GM18867 (cell line): ENCODE measurements at regions not wholly inside any gene's neighbourhood (a gene's known extent, or its start where the extent isn't known, plus 50 kb on each side); places are given as distances from the start of the nearest gene placed in this dataset.
"Not testable (repeated sequence)": the region's sequence is repeated elsewhere in the genome, so short reads cannot be mapped to it uniquely, and the experiment has no call there.

ENCODE experiments used
- ATAC-seq: cut with Tn5 transposase; IDR thresholded peaks from one replicate; pipeline ENCODE4 v1.9.1; 2021; ENCODE audit warnings: mild to moderate bottlenecking, moderate library complexity; ENCODE audit not compliant: unreplicated experiment

DNA sequence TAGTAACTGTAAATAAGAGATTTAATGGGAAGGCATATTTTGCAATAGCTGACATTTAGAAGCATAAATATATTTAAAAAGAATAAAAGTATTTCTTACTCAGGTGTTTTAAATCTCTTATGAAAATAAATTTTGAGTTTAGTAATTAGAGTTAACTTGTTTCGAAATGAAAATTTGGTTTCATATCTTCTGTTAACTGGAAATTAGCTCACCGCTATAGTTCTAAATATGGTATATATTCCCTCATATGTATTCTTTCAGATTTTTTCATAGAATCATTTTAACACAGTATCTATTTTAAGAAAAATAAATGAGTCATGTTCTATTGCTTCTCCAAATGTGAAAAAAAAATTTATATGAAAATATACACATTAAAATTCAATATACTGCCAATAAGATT, 434.1 kb downstream of the DTWD2 start:
- ATAC-seq: no peak

DNA sequence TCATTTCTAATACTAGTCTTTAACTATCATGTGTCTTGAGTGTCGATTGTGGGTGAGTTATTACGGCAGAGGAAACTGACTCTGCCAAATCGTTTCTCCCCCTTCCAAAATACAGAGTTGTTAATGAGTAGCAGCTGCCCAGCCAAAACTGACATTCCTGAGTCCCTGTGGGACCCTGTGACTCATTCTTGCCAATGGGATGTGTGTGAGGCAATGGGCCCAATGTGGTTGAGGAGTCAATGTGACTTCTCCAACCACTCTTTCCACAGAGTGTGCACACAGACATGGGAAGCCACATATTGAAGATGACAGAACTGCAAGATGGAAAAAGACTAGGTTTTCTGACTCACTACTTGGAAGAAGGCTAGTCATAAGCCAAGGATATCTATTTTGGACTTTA, 434.7 kb downstream of the DTWD2 start:
- no peak for ATAC-seq

DNA sequence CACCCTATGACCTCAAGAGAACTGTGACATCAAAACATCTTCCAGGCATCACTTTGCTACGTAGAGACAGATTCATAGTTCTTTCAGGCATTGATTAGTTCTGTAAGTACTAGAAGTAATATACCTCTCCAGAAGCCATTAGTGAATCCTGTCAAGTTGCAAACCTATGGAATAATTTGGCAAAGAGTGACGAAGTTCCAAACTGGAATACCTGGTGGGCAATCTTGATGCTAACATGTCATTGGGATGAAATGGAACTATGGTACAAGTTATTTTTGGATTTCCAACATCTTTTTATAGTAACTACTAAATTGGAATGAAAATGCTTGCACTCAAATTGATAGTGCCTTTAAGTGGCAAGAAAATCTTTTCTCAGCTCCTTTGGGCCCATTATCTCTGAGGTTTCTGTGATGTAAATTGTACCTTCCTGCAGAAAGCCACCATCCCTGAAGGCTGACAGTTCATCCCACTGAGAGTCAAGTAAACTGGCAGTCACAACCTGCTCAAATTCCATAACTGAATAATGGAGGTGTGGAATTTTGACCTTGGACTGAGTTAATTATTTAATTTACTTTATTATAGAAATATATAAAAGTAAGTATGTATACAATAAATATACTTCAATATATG, 435.5 kb downstream of the DTWD2 start:
- ATAC-seq: no peak

DNA sequence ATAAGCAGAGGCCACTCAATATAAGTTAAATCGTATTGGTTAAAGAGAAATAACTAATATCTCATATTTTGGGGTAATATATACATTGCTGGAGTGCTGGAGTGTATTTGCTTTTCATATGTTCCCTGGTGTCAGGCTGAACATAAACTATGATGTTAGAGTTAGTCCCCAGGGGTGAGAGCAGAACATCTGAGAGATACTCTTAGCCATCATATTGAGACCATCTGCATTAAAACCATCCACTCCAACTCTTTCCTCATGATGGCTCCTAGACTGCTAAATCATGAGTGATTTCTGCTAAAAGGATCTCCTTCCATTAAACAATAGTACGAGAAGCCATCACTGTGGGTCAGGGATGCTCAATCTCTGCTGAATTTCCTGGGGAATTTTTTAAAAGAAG, 436.2 kb downstream of the DTWD2 start:
- no peak for ATAC-seq

DNA sequence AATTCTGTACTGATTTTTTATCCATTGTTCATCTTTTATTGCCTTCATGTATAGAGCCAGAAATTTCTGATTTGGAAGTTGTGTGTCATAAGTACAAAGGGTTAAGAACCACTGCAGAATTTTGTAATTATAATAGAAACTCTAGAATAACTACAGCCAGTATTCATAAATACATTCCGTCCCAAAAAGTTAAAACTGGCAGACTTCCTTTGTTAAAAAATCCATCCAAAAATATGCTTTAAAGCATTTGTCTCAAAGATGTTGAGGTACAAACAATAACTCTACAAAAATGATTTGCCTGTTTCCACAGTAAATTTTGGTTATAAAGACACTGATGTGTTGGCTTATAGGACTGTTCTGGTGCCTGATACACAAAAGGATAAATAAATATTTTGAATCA, 436.6 kb downstream of the DTWD2 start:
- ATAC-seq: no peak

DNA sequence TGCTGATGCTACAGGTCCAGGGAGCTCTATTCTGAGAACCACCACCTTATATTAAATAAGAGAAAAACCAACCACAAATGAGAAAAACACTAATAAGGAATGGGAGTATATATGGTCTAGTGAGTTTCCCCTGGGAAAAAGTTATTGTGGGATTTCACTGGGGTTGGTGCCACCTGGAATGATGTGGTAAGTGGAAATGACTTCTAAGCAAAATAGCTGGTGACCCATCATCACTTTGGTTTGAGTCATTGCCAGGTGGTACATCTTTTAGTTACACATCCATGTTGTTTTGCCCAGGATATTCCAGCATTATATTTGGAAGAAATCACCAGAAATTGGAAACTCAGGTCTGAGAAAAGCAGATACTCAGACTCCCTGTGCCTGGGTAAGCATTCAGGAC, 437.3 kb downstream of the DTWD2 start:
- ATAC-seq: no peak

DNA sequence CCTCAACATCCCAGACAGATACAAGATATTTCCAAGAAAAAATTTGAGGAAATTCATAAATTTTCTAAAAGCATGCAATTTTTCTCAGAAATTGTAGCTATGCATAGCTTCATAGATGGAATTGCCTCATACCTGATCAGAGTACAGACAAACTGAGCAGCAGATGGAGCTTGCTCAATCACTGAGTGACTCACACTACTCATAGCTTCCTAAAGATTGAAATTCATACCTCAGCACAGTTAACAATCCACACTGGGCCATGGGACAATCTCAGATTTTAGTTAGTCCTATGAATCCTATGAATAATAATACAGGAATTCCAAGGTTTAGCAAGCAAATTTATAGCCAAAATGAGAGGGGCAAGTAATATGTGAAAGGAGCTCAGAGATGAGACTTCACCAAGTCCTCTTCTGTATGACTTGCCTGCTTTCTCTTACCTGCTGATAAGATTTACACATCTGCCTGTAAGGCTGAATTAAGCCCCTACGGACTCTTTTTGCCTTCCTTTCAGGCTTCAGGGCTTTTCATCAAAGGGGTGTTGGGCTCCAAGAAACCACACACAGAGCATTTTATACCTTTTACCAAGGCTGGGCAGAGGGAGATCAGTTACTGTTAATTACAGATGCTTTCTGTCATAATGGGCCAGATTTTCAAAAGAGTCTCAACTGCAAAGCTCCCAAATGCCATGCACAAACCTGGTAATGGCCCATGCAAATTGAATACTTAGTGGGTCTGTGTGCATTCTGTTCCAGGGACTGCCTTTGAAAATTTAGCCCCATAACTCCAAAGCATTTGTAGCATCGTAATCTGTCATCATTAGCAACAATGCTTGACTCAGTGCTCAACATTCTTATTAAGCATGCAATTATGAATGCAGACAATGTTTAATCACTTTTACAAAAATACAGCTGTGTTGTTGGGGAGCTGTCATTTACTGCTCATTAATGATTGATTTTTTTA, 439.3 kb downstream of the DTWD2 start:
- ATAC-seq: no peak

DNA sequence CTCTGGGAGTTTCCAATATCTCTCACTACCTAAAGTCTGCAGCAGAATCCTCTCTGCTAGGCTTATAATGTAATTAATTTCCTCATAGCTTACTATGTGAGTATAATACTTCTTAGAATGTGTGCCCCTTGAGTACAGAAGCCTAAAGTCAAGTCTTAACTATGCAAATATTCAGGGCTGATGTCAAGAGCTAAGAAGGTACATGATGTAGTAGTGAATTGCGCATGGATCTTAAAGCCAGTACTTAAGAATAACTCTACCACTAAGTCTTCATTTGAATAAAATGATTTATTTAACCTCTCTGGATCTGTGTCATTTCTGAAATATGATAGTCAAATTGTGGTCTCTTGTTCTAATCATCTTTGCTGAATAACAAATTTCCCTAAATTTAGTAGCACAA, 442.9 kb downstream of the DTWD2 start:
- no peak for ATAC-seq

DNA sequence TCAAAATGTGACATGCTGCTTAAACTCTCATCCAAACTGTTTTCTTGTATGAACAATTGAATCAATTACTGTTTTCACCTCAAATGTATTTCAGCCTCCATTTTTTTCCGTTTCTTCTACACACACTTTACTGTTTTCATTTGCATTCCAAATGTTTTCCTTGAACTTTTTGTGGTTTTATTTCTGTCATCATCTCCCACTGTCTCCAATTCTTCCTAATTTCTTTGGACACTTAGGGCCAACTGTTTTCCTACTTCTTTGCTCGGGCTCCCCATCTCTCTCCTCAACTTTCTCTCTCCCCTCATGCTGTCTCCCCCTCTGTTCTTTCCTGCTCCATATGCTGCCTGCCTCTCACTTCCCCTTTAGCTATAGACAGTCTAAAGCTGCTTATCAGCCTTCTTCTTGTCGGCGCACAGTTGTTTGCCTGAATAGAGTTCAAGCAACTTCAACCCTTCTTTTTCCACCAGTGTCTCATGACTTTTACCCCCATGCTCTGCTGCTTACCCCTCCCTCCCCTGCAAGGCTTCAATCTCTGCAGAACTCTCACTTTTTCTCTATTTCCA, 443.4 kb downstream of the DTWD2 start:
- ATAC-seq: no peak

DNA sequence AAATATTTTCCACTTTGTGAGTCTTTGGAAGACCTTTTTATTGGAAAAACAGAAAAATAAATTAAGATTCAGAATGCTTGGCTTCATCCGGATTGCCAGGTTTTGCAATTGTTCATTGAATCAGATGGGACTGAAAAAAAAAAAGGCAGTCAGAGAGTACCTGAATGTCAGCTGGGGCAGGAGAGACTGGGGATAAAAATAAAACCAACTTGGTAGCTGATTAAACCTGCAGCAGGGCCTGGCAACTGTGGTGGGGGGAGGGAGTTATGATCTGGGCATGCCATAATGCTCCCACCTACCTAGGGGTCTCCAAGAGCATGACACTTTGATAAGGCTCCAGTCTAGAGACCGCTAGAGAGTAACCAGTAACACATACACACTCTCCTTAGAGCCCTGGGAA, 454.4 kb downstream of the DTWD2 start:
- ATAC-seq: no peak

DNA sequence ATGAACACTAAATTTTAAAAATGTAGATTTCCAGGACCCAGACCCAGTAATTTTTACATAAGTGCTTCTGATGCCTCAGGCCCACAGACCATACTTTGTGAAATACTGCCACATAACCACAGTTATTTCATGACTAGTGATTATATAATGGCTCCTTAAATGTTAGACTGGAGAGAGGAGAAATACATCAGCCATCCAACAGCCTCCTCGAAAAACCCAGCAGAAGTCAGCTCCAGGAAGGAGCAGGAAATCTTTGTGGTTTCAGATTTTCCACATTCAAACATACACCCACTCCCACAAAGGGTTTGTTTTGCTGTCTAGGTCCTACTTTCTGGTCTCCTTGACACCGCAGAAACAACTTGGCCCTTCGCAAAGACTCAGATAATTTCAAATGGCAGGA, 455.2 kb downstream of the DTWD2 start:
- ATAC-seq: no peak

DNA sequence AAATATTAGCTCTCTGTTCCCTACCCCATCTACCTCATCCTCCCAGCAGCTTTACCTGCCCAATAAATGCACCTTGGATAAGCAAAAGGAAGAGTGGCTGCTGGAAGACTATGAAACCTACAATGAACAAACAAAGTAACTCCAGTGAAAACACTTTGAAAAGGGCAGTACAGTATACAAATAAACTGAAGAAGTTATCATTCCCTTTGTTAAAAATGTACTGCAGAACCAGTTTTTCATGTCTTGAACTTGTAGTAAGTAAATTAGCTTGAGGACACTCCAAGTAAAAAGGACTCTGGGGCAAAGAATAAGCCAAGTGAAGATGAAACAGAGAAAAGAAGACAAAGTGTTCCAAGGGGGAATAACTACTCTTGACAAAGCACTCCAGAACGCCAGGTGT, 457.1 kb downstream of the DTWD2 start:
- ATAC-seq: no peak

DNA sequence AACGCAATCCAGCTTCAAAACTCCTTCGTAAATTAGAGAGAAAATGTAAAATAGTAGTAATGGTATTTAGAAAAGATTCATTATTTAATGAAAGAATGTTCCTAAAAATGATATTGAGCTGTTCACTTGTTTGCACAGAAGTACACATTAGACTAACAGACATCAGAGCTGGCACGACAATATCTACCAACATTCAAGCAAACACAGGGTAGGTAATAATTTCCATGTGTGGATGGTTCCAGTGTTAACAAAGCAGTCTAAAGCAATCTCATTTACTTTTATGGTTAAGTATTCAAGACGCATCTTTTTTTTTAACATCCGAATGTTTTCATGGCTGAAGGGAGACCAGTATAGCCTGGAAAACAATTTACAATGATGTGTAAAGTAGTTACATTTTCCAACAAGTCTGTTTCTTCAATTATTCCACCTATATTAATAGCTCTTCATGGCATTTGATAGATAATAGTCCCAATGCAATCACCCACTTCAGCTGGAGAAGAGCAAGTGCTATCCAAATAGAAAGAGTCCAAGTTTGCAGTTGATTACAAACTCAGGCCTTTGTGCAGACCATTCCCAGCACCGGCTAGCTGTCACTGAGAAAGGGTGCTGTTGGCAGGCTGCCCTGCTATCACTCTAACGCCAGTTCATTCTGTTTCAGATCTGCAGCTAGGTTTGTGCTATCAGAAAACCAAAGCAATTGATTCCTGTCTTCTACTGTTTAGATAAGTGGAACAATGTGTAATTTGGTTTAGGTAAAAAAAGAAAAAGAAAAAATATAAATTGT, 458.8 kb downstream of the DTWD2 start:
- ATAC-seq: no peak

DNA sequence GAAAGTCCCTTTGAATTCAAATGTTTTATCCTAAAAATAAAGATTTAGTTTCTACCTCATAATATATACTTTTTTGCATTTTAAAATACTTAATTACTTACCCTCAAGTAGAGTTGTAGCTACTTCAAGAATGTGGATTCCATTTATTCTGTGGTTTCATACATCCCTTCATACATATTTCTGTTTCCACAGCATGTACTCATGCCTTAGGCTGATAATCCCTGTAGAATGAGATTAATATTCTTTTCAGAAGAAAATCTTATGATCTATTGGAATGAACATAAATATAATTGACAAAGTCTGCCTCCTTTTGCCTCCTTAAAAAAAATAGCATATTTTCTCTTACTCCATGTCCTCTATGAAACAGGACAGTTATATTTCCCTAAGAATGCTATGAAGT, 465.7 kb downstream of the DTWD2 start:
- ATAC-seq: no peak

DNA sequence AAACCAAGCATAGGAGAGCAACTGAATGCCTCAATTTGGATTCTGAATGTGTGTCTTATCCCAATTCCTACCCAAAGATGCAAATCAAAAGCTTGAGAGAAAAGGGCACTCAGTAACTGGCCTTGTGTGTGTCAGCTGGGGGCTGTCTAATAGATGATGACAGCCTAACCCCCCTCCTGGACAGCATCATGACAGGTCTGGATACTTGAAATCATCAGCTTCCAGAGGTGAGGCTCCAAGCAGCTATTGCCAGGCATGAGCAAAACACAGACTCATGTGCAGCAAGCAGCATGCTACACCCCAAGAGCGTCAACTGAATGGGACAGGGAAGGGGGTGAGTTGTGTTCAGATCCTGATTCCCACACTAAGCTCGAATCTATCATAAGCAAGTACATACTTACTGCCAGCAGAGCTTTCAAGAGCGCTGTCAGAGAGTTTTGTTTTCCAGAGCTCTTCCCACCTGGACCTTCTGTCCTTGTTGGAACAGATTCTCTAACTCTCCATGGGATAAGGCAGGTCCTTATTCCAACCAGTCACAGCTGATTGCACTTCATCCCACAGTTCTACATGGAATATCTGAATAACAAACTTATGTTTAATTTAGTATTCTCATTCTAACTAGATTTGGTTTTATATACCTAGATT, 467.5 kb downstream of the DTWD2 start:
- ATAC-seq: no peak

DNA sequence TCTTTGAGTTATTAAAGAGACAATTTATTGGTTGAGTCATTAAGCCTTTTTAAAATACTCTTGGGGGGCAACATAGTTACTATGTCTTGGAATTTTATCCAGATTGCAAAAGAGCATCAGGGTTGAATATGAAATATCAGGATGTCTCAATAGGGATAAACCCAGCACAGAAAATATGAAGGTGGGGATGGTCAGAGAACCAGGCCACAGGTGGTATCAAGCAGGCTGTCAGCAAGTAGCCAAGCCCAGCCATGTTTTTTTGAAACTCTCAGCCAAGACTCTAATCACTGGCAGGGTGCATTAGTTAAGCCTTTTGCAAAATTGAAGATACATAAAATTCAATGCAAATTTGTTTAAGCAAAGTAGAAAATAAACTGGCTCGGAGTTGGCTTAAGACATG, 468.9 kb downstream of the DTWD2 start:
- ATAC-seq: no peak

DNA sequence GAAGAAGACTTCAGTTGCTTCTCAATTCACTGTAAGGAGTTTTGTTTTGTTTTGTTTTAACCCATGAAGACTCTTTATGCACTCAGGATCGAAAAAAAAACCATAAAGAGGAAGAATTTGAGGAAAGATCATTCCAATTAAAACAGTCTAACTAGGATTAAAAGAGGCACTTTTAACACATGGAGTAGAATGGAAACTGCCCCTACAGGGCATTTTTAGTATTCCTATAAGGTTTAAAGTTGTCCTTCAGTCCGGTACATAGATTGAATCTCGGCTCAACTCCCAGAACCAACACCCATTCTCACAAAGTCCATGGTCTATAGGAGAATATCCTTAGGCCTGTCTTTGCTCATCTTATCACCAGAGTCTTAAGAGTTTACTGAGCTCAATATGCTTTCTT, 469.6 kb downstream of the DTWD2 start:
- ATAC-seq: no peak

DNA sequence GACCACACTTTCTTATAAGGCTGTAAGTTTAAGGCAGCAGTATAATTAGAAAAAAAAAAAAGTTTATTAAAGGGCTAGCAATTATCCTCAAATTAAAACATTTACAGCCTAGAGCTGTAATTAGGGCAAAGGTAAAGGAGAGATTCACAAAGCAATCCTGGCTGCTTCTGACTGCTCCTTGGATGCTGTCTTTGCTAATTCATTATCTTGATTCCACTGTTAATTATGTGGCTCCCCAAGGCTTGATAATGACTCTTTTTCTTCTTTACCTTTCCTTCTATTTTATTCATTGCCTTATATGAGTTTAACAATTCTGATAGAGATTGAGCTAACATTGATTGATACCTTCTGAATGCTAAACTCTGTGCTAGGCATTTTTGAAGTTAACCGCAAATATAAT, 476.5 kb downstream of the DTWD2 start:
- no peak for ATAC-seq

DNA sequence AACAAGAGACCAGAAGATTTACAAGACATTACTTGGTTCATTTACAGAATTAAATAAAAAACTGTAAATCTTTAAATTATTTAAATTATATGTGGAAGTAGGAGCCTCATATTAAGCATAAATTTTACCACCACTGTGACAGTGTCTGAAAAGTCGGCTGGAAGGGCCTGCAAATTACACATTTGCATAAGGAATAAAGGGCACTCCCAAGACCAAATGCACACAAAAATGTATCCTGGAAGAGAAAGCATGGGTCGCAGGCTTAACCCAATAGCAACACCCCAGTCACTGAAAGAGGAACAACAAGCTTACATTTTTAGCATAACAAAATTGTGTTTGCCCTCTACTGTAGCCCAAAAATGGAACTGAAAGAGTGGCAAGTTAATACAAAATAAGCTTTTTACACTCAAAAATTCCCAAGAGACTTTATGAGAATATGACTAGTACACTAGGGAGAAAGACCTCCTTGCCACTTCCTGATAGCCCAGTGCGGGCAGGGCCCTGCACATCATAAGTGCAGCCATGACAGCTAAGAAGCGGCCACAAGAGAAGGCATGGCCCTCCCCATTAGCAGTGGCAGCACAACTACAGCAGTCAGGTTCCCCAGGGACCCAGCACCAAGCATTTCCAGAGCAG, 482.0 kb downstream of the DTWD2 start:
- ATAC-seq: peak; percentile 85

DNA sequence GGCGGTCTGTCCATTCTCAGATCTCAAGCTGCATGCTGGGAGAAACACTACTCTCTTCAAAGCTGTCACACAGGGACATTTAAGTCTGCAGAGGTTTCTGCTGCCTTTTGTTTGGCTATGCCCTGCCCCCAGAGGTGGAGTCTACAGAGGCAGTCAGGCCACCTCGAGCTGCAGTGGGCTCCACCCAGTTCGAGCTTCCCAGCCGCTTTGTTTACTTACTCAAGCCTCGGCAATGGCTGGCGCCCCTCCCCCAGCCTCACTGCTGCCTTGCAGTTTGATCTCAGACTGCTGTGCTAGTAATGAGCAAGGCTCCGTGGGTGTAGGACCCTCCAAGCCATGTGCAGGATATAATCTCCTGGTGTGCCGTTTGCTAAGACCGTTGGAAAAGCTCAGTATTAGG, 486.1 kb downstream of the DTWD2 start:
- ATAC-seq: not testable (repeated sequence)
